HEK293T (cell line): ENCODE measurements at regions not wholly inside any gene's neighbourhood (a gene's known extent, or its start where the extent isn't known, plus 50 kb on each side); places are given as distances from the start of the nearest gene placed in this dataset.

Experiments used
- BHLHE40 ChIP-seq: fragments of 450-650 bp; IDR thresholded peaks from 2 replicates; pipeline ENCODE4 v1.6.1; 2016; ENCODE audit warnings: mild to moderate bottlenecking, moderate library complexity, borderline replicate concordance
- ELF4 ChIP-seq: fragments of 450-650 bp; IDR thresholded peaks from 2 replicates; pipeline ENCODE4 v1.6.1; 2017; ENCODE audit warnings: antibody characterized with exemption
- FOXA1 ChIP-seq: fragments of 450-650 bp; IDR thresholded peaks from 2 replicates; pipeline ENCODE4 v1.6.1; 2016; ENCODE audit warnings: mild to moderate bottlenecking
- FOXK2 ChIP-seq: fragments of 450-650 bp; IDR thresholded peaks from 2 replicates; pipeline ENCODE4 v1.6.1; 2016; ENCODE audit warnings: mild to moderate bottlenecking
- FOXM1 ChIP-seq: fragments of 450-650 bp; IDR thresholded peaks from 2 replicates; pipeline ENCODE4 v1.6.1; 2017; ENCODE audit warnings: mild to moderate bottlenecking, borderline replicate concordance
- L3MBTL2 ChIP-seq: fragments of 450-650 bp; conservative IDR thresholded peaks from 2 replicates; pipeline ENCODE4 v1.6.1; 2016; ENCODE audit warnings: mild to moderate bottlenecking
- LEF1 ChIP-seq: fragments of 450-650 bp; IDR thresholded peaks from 2 replicates; pipeline ENCODE4 v1.6.1; 2017; ENCODE audit warnings: mild to moderate bottlenecking, borderline replicate concordance
- PKNOX1 ChIP-seq: fragments of 450-650 bp; IDR thresholded peaks from 2 replicates; pipeline ENCODE4 v1.6.1; 2016
- SP1 ChIP-seq: fragments of 450-650 bp; IDR thresholded peaks from 2 replicates; pipeline ENCODE4 v1.6.1; 2017
- TARDBP ChIP-seq: fragments of 450-650 bp; IDR thresholded peaks from 2 replicates; pipeline ENCODE4 v1.6.1; 2016

- TF ChIP-seq TARDBP = no peak
- no peak for TF ChIP-seq LEF1
- no peak for TF ChIP-seq BHLHE40
- TF ChIP-seq FOXM1 = no peak
- TF ChIP-seq ELF4 = no peak
- no peak for TF ChIP-seq PKNOX1
- TF ChIP-seq SP1 = no peak
- no peak for TF ChIP-seq FOXK2
- TF ChIP-seq FOXA1 = no peak
- TF ChIP-seq L3MBTL2 = no peak
Observed at GRCh38 chr22:48444320-48445112, 1383.2 kb downstream of the BRD1 start.
